CD1c-positive myeloid dendritic cell (primary cell): ENCODE measurements at regions not wholly inside any gene's neighbourhood (a gene's known extent, or its start where the extent isn't known, plus 50 kb on each side); places are given as distances from the start of the nearest gene placed in this dataset.
"Not testable (repeated sequence)": the region's sequence is repeated elsewhere in the genome, so short reads cannot be mapped to it uniquely, and the experiment has no call there.

Experiments
- DNase-seq: peaks from one replicate; pipeline ENCODE4 v3.0.0-alpha.2; 2016; ENCODE audit errors: extremely low spot score

- no peak for DNase-seq
Measured at GRCh38 chr16:66023481-66023880, 343.0 kb upstream of the CDH5 start.

GRCh38 chr16:66020642-66021041, 345.8 kb upstream of the CDH5 start:
- DNase-seq = no peak

- no peak for DNase-seq
Measured at GRCh38 chr16:66020046-66020445, 346.4 kb upstream of the CDH5 start.

GRCh38 chr16:66019502-66019901, 347.0 kb upstream of the CDH5 start:
- DNase-seq = not testable (repeated sequence)

- no peak for DNase-seq
Measured at GRCh38 chr16:66014221-66014620, 352.3 kb upstream of the CDH5 start.

GRCh38 chr16:66013486-66013885, 353.0 kb upstream of the CDH5 start:
- no peak for DNase-seq

- no peak for DNase-seq
Measured at GRCh38 chr16:66008136-66008535, 358.4 kb upstream of the CDH5 start.

- no peak for DNase-seq
Measured at GRCh38 chr16:66007717-66008116, 358.8 kb upstream of the CDH5 start.

GRCh38 chr16:66006485-66006884, 360.0 kb upstream of the CDH5 start:
- DNase-seq = no peak

GRCh38 chr16:66004699-66005098, 361.8 kb upstream of the CDH5 start:
- DNase-seq = no peak

- DNase-seq = no peak
Measured at GRCh38 chr16:66003201-66003600, 363.3 kb upstream of the CDH5 start.

- no peak for DNase-seq
Measured at GRCh38 chr16:66002601-66003000, 363.9 kb upstream of the CDH5 start.

- no peak for DNase-seq
Measured at GRCh38 chr16:66001432-66001831, 365.1 kb upstream of the CDH5 start.

GRCh38 chr16:65998443-65998842, 368.0 kb upstream of the CDH5 start:
- no peak for DNase-seq

GRCh38 chr16:65994291-65994690, 372.2 kb upstream of the CDH5 start:
- no peak for DNase-seq

GRCh38 chr16:65991149-65991701, 375.3 kb upstream of the CDH5 start:
- no peak for DNase-seq

- no peak for DNase-seq
Measured at GRCh38 chr16:65989861-65990604, 376.5 kb upstream of the CDH5 start.

- DNase-seq = no peak
Measured at GRCh38 chr16:65988024-65988595, 378.4 kb upstream of the CDH5 start.

- DNase-seq = no peak
Measured at GRCh38 chr16:65984296-65984695, 382.2 kb upstream of the CDH5 start.

GRCh38 chr16:65981057-65981456, 385.4 kb upstream of the CDH5 start:
- DNase-seq = no peak

GRCh38 chr16:65975049-65975708, 391.3 kb upstream of the CDH5 start:
- no peak for DNase-seq

GRCh38 chr16:65967376-65967775, 399.1 kb upstream of the CDH5 start:
- no peak for DNase-seq

GRCh38 chr16:65965628-65966027, 400.9 kb upstream of the CDH5 start:
- no peak for DNase-seq
